ENCODE measurements at regions not wholly inside any gene's neighbourhood (a gene's known extent, or its start where the extent isn't known, plus 50 kb on each side); places are given as distances from the start of the nearest gene placed in this dataset.

DNA sequence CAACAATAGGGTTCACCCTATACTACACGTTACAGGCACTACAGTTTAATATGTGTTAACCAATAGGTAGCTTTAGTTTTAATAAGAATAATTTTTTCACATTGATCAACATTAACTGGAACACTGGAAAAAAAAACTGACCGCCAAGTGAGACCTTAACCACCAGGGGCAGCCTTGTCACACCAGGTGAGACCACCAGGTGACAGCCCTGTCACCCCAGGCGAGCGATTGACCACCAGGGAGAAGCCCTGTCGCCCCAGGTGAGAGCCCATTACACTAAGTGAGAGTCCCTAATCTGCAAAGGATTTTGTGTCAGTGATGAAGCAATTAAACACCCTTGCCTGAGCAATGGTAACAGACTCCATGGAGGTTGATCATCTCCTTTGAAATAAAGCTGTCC, 75.4 kb upstream of the SYK start:
- TF ChIP-seq, protein P1, sequence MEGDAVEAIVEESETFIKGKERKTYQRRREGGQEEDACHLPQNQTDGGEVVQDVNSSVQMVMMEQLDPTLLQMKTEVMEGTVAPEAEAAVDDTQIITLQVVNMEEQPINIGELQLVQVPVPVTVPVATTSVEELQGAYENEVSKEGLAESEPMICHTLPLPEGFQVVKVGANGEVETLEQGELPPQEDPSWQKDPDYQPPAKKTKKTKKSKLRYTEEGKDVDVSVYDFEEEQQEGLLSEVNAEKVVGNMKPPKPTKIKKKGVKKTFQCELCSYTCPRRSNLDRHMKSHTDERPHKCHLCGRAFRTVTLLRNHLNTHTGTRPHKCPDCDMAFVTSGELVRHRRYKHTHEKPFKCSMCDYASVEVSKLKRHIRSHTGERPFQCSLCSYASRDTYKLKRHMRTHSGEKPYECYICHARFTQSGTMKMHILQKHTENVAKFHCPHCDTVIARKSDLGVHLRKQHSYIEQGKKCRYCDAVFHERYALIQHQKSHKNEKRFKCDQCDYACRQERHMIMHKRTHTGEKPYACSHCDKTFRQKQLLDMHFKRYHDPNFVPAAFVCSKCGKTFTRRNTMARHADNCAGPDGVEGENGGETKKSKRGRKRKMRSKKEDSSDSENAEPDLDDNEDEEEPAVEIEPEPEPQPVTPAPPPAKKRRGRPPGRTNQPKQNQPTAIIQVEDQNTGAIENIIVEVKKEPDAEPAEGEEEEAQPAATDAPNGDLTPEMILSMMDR (IDR thresholded peaks at IDR 0.05): peak; percentile 22
- no peak for TF ChIP-seq EZH2 (IDR thresholded peaks at IDR 0.05; ENCODE audit: borderline replicate concordance, insufficient read depth, low read depth, low read length, poor library complexity, severe bottlenecking)

Data from B cell (primary cell).